IPS-NIHi7 (cell line): ENCODE measurements at regions not wholly inside any gene's neighbourhood (a gene's known extent, or its start where the extent isn't known, plus 50 kb on each side); places are given as distances from the start of the nearest gene placed in this dataset.
A peak's percentile ranks its signal among the peaks of the same experiment; 100 is the strongest.

Experiments used
- DNase-seq: peaks from one replicate; pipeline ENCODE4 v3.0.0; 2012; ENCODE audit warnings: mixed read lengths; ENCODE audit errors: extremely low spot score

DNA sequence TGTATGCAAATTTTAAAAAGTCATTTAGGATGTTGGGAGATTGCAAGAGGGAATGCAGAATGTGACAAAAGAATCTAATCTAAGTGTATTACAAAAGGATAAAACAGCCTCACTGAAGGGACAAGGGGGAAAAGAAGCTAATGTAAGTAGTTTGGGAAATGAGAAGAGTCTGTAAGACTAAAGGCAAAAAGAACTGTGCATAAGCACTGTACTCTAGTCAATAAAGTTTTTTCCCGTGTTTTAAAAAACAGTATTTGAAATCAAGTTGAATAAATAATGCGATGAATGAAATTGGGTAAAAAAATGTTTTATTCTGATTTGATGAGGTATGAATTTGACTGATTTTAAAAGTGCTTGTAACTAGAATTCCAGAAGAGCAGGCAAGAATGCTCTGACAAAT, 149.8 kb downstream of the VEGFA start:
- DNase-seq: no peak

DNA sequence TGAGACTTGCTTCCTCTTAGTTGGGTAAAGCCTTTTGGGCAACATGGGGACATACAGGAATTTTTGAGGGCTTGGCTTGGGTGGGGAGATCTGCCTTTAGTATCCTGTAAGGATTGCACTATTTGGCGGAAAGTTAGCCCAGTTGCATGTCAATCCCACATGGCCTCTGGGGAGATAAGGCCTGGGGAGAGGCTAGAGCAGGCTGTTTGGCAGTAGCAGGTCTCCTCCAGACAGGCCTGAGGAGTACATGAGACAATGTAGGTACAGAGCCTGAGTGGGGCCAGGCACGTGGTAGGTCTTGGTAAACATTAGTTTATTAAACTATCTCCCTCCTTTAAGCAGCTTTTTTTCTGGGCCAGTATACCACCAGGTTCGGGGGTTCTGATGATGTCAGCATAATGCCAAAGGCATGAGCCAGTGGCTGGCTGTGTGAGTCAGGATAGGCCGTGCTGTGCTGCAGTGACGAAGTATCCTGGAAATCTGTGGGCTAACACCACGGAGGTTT, 147.9 kb downstream of the VEGFA start:
- DNase-seq: no peak

DNA sequence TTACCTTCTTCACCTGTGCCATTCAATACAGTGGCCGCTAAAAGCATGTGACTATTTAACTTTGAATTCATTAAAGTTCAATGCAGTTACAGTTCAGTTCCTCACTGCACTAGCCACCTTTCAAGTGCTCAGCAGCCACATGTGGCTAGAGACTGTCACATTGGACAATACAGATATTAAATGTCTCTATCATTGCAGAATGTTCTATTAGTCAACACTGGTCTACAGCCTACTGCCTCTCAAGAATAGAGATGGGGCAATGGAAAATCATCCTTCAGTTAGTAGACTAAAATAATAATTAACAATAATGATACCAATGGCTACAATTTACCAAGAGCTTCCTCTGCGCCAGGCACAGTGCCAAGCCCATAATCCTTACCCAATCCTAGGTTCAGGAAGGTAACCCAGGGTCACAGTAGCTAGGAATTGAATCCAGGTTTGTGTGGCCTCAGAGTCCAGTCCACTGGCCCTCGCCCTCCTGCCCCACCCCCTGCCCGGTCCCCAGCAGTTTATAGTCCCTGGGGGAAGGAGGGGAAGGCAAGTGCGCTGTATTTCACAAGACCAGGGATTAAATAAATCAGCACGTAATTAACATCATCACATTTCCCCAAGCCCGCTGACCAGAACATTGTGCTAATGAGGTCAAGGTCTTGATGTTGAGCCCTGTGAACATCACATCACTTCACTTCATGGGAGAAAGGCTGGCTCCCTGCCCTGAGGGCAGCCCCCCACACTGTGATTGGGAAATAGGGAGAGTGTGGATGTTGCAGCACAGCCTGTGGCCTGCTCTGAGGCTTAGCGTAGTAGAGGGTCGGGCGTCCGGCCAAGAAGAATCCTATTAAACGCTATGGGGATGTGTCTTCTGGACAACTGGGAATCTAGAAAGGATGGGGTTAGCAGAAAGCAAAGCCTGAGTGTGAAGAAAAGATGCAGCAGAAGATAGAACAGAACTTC, 147.2 kb downstream of the VEGFA start:
- DNase-seq: no peak

DNA sequence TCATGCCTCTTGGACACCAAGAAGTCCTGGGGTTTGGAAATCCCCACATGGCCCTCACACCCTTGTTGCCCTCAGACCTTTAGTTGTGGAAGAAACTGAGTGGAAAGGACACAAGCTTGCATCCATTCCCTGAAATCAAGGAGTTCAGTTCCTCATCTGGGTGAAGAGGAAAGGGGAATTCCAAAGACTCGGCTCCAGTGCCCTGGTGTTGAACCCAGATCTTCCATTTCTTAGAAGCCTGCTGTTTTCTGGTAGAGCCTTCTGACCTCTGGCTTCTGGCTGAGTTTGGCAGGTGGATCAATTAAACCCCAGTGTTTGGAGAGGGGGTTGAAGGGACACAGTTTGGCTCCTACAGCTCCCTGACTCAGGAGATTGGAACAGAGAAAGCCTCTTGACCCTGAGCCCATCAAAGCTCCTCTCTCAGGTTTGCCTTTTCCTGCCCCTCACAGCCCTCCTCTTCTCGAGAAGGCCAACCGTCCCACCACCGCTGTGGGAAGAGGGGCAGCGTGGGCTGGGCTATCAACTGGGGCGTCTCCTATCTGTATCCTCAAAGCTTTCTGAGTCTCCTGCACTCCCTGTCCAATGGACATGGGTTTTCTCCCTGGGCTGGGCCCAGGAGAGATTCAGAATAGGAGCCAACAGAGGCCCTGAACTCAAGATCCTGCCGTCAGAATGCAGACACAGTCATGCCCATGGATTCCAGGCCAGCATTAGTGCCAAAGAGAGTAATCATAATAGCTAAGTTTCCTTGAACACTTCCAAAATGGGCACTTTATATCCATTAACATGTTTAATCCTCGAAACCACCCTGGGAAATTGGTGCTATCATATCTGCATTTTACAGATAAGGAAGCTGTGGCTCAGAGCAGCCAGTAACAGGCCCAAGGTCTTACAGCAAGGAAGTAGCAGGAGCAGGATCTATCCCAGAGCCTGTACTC, 146.2 kb downstream of the VEGFA start:
- DNase-seq: no peak

DNA sequence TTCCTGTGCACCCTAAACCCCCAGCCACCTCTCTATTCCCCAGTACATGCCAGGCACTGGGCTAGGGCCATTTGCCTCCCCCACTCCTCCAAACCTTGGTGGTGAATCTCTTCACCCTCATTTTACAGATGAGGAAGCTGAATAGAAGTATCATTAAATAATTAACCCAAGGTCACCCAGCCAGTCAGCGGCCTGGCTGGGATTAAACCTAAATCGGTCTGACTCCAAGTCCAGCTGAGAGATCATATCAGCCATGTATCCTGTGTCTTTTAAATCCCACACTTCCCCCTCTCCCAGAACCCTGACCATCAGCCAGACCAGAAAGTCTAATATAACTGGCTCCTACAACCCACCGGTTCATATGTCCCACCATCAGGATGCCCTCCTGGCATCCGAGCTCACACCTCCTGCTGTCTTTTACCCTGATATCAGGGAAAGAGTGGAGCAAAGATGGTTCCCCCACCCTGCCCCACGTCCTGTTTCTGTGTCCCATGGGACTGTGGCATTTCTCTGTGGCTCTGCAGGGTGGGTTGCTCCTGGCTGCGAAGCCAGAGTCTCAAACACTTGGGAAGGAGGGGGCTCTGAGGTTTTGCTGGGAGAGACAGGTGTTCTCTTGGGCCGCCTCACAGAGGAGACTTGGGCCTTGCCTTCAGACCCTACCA, 145.3 kb downstream of the VEGFA start:
- no peak for DNase-seq

DNA sequence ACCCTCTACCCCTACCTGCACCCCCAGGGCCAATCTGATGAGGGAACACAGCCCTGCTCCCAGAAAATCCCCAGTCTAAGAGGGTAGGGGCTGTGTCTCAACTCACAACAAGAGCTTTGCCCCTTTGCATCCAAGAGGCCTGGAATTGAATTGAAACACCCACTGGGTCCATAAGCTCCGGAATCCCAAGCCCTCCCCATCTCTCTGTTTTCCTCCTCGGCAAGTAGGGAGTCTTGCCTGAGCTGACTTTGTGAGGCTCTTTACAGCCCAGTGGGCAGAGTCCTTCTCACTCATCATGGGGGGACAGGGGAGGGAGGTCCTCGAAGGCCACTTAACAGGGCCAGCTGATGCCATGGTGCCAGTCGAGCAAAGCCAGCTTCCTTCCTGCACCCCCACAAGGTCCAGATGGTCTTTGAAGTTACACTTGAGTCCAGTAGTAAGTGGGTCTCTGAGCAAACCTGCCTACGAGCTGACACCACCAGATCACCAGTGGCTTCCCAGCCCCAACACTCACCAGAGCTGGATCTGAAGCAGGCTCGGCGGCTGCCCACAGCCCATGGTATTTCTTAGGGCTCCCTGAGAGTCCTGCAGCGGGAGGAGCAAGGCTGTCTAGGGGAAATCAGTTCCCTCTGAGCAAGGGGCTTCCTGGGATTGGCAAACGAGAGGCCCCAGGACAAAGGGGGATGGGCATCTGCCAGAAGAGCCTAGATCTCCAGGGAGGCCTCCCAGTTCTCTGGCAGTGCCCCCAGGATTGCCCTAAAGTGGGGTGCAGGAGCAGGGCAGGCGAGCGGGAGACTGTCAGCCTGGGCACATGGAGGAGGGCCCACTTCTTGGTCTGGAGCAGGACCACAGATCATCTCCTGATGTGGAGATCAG, 144.5 kb downstream of the VEGFA start:
- no peak for DNase-seq

DNA sequence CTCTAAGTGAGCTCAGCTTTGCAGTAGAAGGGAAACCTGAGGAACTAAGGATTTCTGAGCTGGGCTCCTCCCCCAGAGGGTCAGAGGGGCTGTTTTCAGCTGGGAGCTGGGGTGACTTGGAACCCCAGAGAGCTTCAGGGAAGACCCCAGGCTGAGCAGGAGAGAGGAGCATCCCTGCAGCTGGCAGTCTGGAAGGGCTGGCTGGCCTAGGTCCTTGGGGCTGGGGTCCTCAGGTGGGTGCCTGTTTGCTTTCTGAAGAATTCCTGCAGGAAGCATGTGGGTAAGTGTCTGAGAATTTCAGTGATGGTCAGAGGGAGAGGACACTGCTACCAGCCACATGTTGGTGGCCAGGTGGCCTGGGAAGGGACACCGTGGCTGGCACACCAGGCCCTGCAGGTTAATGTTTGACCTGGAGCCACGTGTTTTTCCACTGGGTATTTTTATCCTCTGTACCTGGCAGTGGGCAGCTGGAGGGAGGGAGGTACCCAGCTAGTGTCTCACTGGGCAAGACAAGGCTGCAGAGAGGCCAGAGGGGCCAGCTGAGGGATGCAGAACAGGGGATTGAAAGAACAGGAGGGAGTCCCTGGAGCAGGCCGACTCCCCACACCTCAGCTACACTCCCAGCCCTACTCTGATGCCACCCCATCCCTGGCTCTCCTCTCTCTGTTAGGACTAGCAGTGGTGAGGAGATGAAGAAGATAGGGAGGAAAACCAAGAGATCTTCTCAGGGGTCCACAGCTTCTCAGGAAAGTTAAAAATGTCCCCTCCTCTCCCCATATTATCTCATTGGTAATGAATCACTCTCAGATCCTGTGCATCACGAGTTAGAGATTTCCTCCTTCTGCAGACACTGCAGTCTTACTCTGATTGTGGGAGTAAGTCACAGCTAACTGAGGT, 143.6 kb downstream of the VEGFA start:
- DNase-seq: no peak

DNA sequence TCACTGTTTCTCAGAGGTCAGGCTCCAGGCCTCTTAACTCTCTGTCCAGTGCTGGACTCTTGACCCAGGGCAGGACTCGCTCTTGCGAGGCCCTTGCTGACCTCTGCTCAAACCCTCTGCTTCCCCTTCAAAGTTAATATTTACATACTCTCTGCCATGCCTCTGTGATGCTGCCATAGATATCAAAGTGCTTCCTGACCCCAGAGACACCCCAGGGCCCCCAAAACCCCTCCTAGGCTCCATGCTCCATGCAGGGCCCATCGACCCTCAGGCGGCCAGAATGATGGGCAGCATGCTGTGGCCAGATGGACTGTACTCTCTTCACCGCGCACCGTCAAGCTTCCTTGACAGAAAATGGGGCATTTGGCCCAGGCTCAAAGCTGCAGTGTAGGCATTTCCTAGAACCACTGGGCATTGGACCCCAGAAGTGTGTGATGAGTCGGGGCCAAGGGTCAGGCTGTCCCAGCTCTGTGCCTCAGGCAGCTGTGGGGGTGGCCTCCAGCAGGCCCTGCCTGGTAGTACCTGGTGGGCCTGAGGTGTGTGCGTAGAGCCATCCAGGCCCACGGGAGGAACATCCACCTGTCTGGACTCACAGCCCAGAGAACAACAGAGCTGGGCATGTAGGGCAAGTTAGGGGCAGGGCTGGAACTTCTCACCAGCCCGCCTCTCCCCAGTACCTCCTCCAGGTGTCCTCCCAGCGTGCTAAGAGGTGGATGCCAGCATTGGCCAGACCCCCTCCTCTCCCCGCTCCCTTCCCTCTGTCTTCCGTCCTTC, 142.8 kb downstream of the VEGFA start:
- DNase-seq: no peak

DNA sequence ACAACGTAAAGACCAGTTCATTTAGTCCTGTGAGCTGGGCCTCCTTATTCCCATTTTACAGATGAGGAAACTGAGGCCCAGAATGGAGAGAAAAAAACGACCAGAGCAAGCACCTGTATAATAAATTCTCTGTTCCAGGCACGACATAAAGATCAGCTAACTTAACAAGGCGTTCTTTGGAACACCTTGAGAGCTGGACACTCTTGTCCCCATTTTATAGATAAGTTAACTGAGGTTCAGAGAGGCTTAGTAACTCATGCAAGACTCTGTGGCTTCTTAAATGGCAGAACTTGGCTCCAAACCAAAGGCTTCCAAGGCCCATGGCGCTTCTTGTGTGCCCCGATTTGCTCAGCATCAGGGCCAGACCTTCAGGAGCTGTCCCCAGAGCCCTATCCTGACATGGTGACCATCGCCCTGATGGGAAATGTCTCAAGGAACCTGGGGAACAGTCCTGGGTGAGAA, 142.1 kb downstream of the VEGFA start:
- no peak for DNase-seq

DNA sequence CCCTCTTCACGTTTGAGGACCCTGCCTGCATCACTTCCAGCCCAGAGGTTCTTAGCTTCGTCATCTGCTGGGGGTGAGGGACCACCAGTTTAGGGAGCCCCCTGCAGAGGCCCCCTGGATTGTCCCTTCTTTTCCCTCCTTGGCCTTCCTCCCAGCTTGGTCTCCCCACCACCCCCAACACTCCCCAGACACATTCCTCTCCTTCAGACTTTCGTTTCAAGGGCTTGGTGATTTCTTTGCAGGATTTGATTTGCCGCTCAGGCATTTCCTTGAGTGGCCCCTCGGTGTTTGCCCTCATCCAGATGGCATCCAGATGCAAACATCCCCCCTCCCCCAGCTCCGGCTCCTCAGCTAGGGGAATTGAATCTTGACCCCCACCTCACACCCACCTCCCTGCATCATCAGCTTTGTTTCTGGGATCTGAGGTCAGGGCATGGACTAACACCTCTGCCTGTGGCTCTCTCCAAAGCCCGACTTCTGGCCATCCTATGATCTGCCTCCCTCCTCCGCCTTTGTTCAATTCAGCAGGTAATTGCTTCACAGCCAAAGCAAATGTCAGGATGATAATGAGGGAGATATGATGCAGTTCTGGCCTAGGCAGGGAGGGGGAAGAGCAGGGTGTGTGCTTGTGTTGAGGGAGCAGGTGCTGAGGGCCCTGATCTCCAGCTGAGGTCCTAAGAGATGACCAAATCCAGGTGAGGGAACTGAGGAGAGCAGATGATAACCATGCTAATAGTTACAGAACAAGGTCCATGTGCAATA, 141.5 kb downstream of the VEGFA start:
- peak; percentile 32 for DNase-seq

DNA sequence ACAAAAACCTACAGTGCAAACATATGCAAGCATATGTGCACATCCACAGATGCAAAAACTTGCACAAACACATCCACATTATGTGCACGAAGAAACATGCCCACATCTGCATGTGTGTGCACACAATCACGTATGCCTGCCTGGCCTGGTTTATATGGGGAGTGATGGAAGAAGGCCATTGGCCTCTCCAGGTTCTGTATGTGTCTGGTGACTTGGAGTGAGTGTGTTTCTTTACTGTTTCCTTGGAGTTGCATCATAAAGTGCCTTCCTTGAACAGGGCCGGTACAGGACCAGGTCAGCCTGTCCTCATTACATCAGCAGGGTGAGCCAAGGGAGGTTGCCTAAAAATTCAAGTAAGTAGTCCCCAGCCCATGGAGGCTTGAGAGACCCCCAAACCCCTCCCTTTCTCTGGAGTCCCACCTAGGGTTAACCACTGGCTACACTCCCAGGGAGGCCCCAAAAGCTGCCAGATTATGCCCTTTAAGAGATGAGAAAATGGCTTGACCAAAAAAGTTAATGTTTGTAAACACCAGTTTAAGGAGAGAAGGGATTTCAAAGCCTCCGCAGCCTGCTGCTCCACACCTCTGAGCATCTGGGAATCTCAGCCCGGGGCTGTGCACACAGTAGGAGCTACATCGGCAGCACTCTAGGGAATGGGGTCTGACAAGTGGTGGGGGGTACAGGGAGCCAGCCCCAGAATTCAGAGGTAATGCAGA, 140.8 kb downstream of the VEGFA start:
- no peak for DNase-seq

DNA sequence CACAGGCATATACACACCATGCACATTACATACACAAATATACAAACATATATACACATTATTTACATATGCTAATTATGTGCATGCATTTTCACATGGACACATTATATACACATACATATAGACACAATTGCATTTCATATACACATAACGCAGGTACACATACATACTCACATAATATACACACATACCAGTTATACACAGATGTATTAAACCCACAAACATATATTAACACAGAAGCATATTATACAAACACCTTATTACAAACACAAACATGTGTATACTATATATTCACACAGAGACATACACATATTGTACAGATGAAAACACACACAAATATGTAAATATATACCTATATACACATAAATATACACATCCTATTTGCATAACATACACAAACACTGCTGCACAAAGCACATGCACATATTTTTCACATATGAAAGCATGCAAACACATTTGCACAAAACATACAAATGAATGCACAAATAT, 140.2 kb downstream of the VEGFA start:
- no peak for DNase-seq

DNA sequence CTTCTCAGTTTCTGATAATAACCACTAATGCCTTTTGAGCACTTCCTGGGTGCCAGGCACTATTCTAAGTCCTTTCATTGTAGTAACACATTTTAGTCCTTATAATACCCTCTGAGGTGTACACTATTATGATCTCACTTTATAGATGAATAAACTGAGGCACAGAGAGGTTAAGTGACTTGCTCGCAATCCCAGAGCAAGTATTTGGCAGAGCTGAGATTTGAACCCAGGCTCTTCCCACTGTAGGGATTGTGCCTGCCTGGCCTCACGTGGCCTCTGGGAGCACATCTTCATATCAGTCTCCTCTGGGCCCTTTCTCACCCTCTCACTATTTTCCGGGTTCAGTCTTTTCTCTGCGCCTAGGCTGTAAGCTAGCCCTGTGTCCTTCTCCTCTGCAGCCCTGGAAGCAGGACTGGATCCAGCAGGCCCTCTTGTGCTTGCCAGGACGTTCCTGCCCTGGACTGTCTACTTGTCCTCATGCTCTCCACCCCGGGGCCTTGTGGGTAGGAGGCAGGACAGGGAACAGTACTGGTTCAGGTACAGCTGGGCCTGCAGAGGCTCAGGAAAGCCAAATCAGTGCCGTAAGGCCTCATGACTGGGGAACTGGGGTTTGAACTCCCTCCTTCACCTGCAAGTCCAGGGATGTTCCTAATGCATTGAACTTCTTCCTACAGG, 139.6 kb downstream of the VEGFA start:
- no peak for DNase-seq

DNA sequence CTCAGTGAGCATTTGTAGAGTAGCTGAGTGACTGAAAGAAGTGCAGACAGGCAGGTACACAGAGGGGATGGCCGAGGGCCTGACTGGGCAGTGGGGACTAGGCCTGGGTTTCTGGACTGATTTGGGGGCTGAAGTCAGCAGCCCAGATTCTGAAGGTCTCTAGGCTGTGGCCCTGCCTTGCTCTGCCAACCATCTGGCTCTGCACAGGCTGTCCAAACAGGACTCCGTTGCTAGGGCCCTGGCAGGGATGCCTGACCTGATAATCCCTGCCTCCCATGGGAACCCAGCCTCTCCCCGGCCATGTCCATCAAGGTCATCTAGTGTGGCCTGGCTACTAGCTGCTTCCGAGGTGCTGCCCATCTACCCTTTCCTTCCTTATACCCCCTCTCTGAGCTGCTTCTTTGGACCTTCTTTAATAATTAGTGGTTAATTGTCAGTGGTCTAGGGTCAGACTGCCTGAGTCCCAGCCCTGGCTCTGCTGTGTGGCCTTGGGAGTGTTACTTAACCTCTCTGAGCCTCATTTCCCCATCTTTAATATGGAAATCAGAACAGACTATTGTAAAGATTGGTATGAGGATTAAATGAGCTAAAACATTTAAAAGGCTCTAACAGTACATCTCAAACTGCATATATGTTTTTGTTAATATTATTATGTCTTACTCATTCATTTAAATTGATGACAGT, 137.9 kb downstream of the VEGFA start:
- DNase-seq: no peak

DNA sequence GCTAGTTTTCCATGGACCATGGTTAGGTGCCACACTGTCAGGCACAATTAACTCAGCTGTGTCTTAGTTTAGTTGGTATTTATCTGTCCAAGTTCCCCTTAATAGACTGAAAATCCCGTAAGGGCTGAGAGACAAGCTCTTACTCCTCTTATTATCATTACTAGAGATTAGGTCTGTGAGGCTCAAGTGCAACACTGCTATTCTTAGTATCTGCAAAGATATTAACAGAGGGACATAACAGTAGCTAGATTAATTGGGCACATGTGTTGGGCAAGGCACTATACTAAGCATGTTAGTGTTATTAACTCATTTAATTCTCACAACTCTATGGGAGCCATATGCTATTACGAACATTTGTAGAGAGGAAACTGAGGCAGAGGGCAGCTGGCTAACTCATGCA, 137.3 kb downstream of the VEGFA start:
- DNase-seq: no peak
